Endothelial cell (in vitro differentiated cells): ENCODE measurements at regions not wholly inside any gene's neighbourhood (a gene's known extent, or its start where the extent isn't known, plus 50 kb on each side); places are given as distances from the start of the nearest gene placed in this dataset.

Experiments
- DNase-seq: peaks from one replicate; pipeline ENCODE4 v3.0.0; 2021; ENCODE audit warnings: low spot score
- H3K27ac Mint-ChIP-seq: one replicate; pipeline ENCODE4 v1.8.0; 2021; ENCODE audit warnings: mixed read lengths, inconsistent platforms; ENCODE audit not compliant: unreplicated experiment
- H3K27me3 Mint-ChIP-seq: one replicate; pipeline ENCODE4 v1.8.0; 2021; ENCODE audit warnings: mild to moderate bottlenecking, moderate library complexity, mixed read lengths, inconsistent platforms; ENCODE audit not compliant: unreplicated experiment
- H3K36me3 Mint-ChIP-seq: one replicate; pipeline ENCODE4 v1.8.0; 2021; ENCODE audit warnings: mild to moderate bottlenecking, low read depth, mixed read lengths, inconsistent platforms; ENCODE audit not compliant: unreplicated experiment
- H3K4me1 Mint-ChIP-seq: one replicate; pipeline ENCODE4 v1.8.0; 2021; ENCODE audit warnings: mild to moderate bottlenecking, mixed read lengths, inconsistent platforms; ENCODE audit not compliant: unreplicated experiment
- H3K4me3 Mint-ChIP-seq: one replicate; pipeline ENCODE4 v1.8.0; 2021; ENCODE audit warnings: mild to moderate bottlenecking, mixed read lengths, inconsistent platforms; ENCODE audit not compliant: unreplicated experiment
- H3K9me3 Mint-ChIP-seq: one replicate; pipeline ENCODE4 v1.8.0; 2021; ENCODE audit warnings: mixed read lengths, inconsistent platforms; ENCODE audit not compliant: unreplicated experiment
- TF ChIP-seq, protein P1 (sequence below): fragments of 200-600 bp; sonication (generic); IDR thresholded peaks from one replicate; pipeline ENCODE4 v1.5.0; 2021; ENCODE audit warnings: antibody characterized with exemption; ENCODE audit not compliant: unreplicated experiment

DNA sequence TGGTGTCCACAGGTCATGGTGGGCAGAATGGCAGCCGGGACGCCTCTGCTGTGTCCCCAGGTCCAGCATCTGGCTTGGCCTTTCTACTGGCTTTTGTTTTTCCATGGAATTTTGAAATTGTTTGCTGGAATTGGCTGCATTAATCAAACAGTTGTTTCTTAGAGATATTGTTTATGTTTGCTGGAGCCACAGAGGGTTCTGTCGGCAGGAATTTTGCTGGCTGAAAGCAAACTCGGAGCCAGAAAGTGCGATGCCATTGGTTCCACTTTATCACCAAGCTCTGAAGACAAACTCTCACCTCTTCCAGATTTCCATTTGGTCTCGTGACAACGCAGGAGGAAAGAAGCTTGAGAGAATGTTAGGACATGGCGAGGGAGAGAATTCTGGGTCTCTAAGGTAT, 199.2 kb upstream of the COPS8 start:
- TF ChIP-seq, protein P1, sequence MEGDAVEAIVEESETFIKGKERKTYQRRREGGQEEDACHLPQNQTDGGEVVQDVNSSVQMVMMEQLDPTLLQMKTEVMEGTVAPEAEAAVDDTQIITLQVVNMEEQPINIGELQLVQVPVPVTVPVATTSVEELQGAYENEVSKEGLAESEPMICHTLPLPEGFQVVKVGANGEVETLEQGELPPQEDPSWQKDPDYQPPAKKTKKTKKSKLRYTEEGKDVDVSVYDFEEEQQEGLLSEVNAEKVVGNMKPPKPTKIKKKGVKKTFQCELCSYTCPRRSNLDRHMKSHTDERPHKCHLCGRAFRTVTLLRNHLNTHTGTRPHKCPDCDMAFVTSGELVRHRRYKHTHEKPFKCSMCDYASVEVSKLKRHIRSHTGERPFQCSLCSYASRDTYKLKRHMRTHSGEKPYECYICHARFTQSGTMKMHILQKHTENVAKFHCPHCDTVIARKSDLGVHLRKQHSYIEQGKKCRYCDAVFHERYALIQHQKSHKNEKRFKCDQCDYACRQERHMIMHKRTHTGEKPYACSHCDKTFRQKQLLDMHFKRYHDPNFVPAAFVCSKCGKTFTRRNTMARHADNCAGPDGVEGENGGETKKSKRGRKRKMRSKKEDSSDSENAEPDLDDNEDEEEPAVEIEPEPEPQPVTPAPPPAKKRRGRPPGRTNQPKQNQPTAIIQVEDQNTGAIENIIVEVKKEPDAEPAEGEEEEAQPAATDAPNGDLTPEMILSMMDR, result no peak
- Mint-ChIP-seq H3K36me3 (peaks cover 4% of the 10 kb centered on the region), H3K9me3 (no peaks in the 10 kb centered on the region), H3K27ac (no peak overlapping the region), H3K4me3 (no peak overlapping the region), H3K27me3 (peaks cover 6% of the 10 kb centered on the region), H3K4me1 (peaks cover 16% of the 10 kb centered on the region)
- no peak for DNase-seq

DNA sequence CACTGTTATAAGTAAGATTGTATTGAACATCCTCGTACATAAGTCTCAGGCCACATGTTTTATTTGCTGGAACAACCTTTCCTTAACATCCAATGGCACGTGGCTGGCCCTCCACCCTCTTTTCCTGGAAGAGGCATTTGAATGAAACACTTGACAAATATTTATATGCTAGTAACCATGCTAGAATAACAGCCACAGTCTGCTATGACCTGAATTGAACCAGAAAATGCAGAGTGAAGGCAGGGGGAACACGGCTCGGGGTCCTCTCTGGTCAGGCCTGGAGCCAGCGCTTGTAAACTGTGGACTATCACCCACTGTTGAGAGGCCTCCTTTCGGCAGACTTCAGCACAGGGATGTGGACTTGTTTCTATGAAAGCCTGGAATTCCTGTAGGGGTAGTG, 198.2 kb upstream of the COPS8 start:
- peaks cover 16% of the 10 kb centered on the region for H3K4me1 Mint-ChIP-seq
- no peaks in the 10 kb centered on the region for H3K9me3 Mint-ChIP-seq
- no peak overlapping the region for H3K27ac Mint-ChIP-seq
- no peak overlapping the region for H3K4me3 Mint-ChIP-seq
- peaks cover 6% of the 10 kb centered on the region for H3K27me3 Mint-ChIP-seq
- H3K36me3 Mint-ChIP-seq, result peaks cover 4% of the 10 kb centered on the region
- no peak for DNase-seq
- TF ChIP-seq, protein P1, result no peak

DNA sequence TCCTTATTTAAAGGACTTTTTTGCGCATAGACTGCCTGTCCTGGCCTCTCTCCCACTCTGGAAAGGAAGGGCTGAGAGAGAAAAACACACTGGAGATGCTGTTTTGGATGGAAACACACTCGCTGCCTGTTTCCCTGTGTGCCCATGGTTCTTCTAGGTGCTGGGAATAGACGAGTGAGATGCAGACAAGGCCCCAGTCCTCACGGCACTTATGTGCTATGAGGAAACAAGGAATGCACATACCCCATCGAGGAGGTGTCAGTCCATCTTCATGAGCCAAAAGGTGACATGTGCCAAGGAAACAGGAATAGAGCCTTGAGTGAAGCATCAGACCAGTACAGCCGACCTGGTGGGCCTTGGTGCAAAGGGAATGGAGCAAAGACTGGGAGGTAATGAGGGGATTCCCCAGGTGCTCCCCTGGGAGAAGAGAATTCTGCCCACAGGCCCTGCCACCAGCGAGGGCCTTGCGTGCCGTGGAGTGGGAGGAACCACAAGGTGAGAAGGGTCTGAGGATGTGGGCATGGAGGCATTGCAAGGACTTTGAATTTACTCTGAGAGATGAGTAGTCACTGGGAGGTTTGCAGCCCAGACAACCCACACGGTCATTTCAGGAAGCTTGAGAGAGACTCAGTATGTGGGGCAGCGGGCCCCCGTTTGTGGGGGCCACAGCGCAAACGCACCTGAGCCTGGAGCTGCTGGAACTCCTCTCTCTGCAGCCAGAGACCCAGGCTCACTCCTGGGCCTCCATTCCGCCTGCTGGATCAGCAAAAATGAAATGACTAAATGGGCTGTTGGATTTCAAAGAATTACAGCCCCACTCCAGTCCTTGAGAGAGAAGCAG, 197.5 kb upstream of the COPS8 start:
- H3K4me3 Mint-ChIP-seq, result no peak overlapping the region

DNA sequence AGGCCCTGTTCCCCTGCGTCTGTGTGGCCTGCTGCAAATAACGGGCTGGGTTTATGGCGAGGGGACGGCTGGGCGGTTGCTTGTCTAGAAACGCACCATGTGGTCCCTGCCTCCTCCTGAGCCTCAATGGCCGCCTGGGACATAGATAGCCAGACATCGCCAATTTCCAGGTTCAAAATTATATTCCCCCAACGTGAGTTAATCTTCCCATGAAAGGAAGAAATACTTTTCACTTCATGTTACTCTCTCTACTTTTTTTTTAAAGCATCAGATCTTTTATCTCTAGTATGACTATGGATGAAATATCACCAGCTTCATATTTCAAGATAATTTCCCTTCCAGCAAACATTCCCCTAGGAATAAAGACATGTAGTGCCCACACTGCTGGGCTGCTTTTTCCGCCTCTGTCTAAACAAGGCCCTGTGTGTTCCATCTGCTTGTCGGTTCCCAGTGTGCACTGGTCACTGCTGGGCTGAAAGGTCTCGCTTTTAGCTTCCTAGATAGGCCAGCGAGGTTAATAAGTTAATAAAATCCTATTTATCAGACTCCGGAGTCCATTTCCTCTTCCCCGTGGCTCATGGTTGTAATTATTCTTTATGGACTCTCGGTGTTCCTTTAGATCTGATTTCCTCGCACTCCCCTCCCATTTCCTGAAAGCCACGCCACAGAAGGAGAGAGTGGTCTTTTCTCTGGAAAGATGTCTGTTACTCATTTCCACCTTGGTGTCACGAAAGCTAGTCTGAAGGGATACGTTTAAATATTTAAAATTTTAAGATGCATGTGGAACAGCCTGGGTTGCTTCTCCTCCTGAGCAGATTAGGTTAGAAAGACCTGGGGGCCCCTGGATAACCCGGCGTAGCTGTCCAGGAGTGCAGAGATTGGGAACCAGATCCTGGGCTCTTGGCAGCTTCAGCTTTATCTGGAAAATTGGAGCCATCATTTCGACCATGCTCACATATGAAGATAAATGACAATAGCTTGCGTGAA, 196.6 kb upstream of the COPS8 start:
- Mint-ChIP-seq H3K27ac (peak overlapping the region; percentile 72), H3K36me3 (peaks cover 4% of the 10 kb centered on the region), H3K4me3 (no peak overlapping the region), H3K4me1 (peaks cover 16% of the 10 kb centered on the region), H3K9me3 (no peaks in the 10 kb centered on the region), H3K27me3 (peaks cover 5% of the 10 kb centered on the region)
- no peak for DNase-seq
- TF ChIP-seq, protein P1, result no peak

More for the DNA sequence above, 197.5 kb upstream of the COPS8 start:
- Mint-ChIP-seq H3K27me3 (peaks cover 5% of the 10 kb centered on the region), H3K4me1 (peaks cover 16% of the 10 kb centered on the region), H3K9me3 (no peaks in the 10 kb centered on the region), H3K36me3 (peaks cover 4% of the 10 kb centered on the region), H3K27ac (no peak overlapping the region)
- no peak for DNase-seq
- TF ChIP-seq, protein P1, result no peak
